HFFc6 (cell line): ENCODE measurements at regions not wholly inside any gene's neighbourhood (a gene's known extent, or its start where the extent isn't known, plus 50 kb on each side); places are given as distances from the start of the nearest gene placed in this dataset.

ENCODE experiments used
- DNase-seq: peaks from one replicate; pipeline ENCODE4 v3.0.0-alpha.2; 2018
- H3K27ac Mint-ChIP-seq: 2 replicates; pipeline ENCODE4 v1.8.0; 2020; ENCODE audit warnings: mild to moderate bottlenecking, mixed read lengths
- H3K27me3 Mint-ChIP-seq: 2 replicates; pipeline ENCODE4 v1.8.0; 2021; ENCODE audit warnings: mild to moderate bottlenecking, moderate library complexity, mixed read lengths; ENCODE audit not compliant: insufficient read depth
- H3K36me3 Mint-ChIP-seq: 2 replicates; pipeline ENCODE4 v1.8.0; 2021; ENCODE audit warnings: low read depth, mixed read lengths
- H3K4me1 Mint-ChIP-seq: 2 replicates; pipeline ENCODE4 v1.8.0; 2020; ENCODE audit warnings: low read depth, mixed read lengths
- H3K4me3 Mint-ChIP-seq: 2 replicates; pipeline ENCODE4 v1.8.0; 2020; ENCODE audit warnings: mild to moderate bottlenecking, moderate library complexity, mixed read lengths
- H3K9me3 Mint-ChIP-seq: 2 replicates; pipeline ENCODE4 v1.8.0; 2020; ENCODE audit warnings: mild to moderate bottlenecking, mixed read lengths
- CTCF ChIP-seq: fragments of 200-600 bp; sonication (generic); IDR thresholded peaks from 2 replicates; pipeline ENCODE4 v1.5.0; 2021; ENCODE audit warnings: antibody characterized with exemption, mild to moderate bottlenecking

- Mint-ChIP-seq H3K27me3 (no peaks in the 10 kb centered on the region; the same call in 1 of the 2 replicates), H3K36me3 (no peaks in the 10 kb centered on the region), H3K27ac (no peak overlapping the region), H3K9me3 (peaks cover 41% of the 10 kb centered on the region), H3K4me1 (no peaks in the 10 kb centered on the region), H3K4me3 (no peak overlapping the region)
- no peak for DNase-seq
- no peak for TF ChIP-seq CTCF
These were observed 173.7 kb downstream of the SYT10 start for GRCh38 chr12:33265900-33266299.

- DNase-seq: no peak
- Mint-ChIP-seq H3K9me3 (peaks cover 44% of the 10 kb centered on the region), H3K36me3 (no peaks in the 10 kb centered on the region), H3K4me3 (no peak overlapping the region), H3K4me1 (no peaks in the 10 kb centered on the region), H3K27me3 (no peaks in the 10 kb centered on the region; the same call in 1 of the 2 replicates), H3K27ac (no peak overlapping the region)
- TF ChIP-seq CTCF: no peak
These were observed 174.4 kb downstream of the SYT10 start for GRCh38 chr12:33265033-33265731.

- Mint-ChIP-seq H3K4me3 (no peak overlapping the region), H3K9me3 (peaks cover 43% of the 10 kb centered on the region), H3K4me1 (no peaks in the 10 kb centered on the region), H3K36me3 (no peaks in the 10 kb centered on the region), H3K27ac (no peak overlapping the region), H3K27me3 (no peaks in the 10 kb centered on the region)
- no peak for DNase-seq
- TF ChIP-seq CTCF: no peak
These were observed 186.4 kb downstream of the SYT10 start for GRCh38 chr12:33253178-33253577.

GRCh38 chr12:33251548-33251947 lies 188.1 kb downstream of the SYT10 start:
- no peaks in the 10 kb centered on the region for H3K4me1 Mint-ChIP-seq
- TF ChIP-seq CTCF: no peak
- no peak for DNase-seq
- H3K36me3 Mint-ChIP-seq: no peaks in the 10 kb centered on the region
- no peaks in the 10 kb centered on the region for H3K27me3 Mint-ChIP-seq
- peaks cover 46% of the 10 kb centered on the region for H3K9me3 Mint-ChIP-seq
- no peak overlapping the region for H3K4me3 Mint-ChIP-seq
- no peak overlapping the region for H3K27ac Mint-ChIP-seq

- TF ChIP-seq CTCF: no peak
- Mint-ChIP-seq H3K4me3 (no peak overlapping the region), H3K27ac (no peak overlapping the region), H3K9me3 (peaks cover 35% of the 10 kb centered on the region), H3K27me3 (no peaks in the 10 kb centered on the region), H3K36me3 (no peaks in the 10 kb centered on the region), H3K4me1 (no peaks in the 10 kb centered on the region)
- DNase-seq: no peak
These were observed 191.3 kb downstream of the SYT10 start for GRCh38 chr12:33248364-33248763.
